SK-N-SH (cell line): ENCODE measurements at regions not wholly inside any gene's neighbourhood (a gene's known extent, or its start where the extent isn't known, plus 50 kb on each side); places are given as distances from the start of the nearest gene placed in this dataset.

Experiments
- CTCF ChIA-PET: fragments of 300-600, 350-600 bp; formaldehyde crosslinking; extraction: SDS; loops from one replicate; lab custom pipeline; 2021; lab: Yijun Ruan, JAX
- POLR2A ChIA-PET: fragments of 350-600 bp; sonication (Branson Sonifier 250); formaldehyde crosslinking; extraction: SDS; loops from one replicate; lab custom pipeline; 2020; ENCODE audit warnings: antibody characterized with exemption, inconsistent platforms; lab: Yijun Ruan, JAX
- DNase-seq: peaks from one replicate; pipeline ENCODE4 v3.0.0; 2012
- H2AFZ ChIP-seq: fragments of 200-600 bp; sonication (generic); 2 replicates; pipeline ENCODE4 v1.8.1; 2016; ENCODE audit warnings: antibody characterized with exemption, mild to moderate bottlenecking, low read depth
- H3F3A ChIP-seq: fragments of 200-600 bp; sonication (generic); replicated peaks from 2 replicates; pipeline ENCODE3; 2016; ENCODE audit warnings: antibody characterized with exemption, mild to moderate bottlenecking; ENCODE audit not compliant: insufficient read depth
- H3K27ac ChIP-seq, 2 experiments: fragments of 200-500 bp in 1 of 2; fragments of 200-600 bp in 1 of 2; sonication (Bioruptor generic) in 1 of 2; sonication (generic), shearing (Covaris generic) in 1 of 2; 2 replicates each; pipeline versions ENCODE4 v1.5.1 to v1.6.1; 2014 to 2016; ENCODE audit warnings: low read depth in 2 of 2, inconsistent platforms in 1 of 2, low read length in 1 of 2, mild to moderate bottlenecking in 1 of 2, mixed read lengths in 1 of 2
- H3K27me3 ChIP-seq: fragments of 200-600 bp; sonication (generic), shearing (Covaris generic); 2 replicates; pipeline ENCODE4 v1.6.1; 2016; ENCODE audit warnings: mixed run types; ENCODE audit not compliant: insufficient read depth
- H3K36me3 ChIP-seq, 2 experiments: fragments of 200-500 bp in 1 of 2; fragments of 200-600 bp in 1 of 2; sonication (Bioruptor generic) in 1 of 2; sonication (generic) in 1 of 2; replicated peaks in 1 of 2; 2 replicates each; pipeline versions ENCODE3 to v1.5.1; 2014 to 2016; ENCODE audit warnings: low read length in 1 of 2, mild to moderate bottlenecking in 1 of 2; ENCODE audit not compliant: insufficient read depth in 2 of 2, control insufficient read depth in 1 of 2
- H3K4me1 ChIP-seq, 2 experiments: fragments of 200-500 bp in 1 of 2; fragments of 200-600 bp in 1 of 2; sonication (Bioruptor generic) in 1 of 2; sonication (generic), shearing (Covaris generic) in 1 of 2; 2 replicates each; pipeline versions ENCODE4 v1.5.1 to v1.6.1; 2014 to 2016; ENCODE audit warnings: low read depth in 1 of 2, low read length in 1 of 2, mixed run types in 1 of 2; ENCODE audit not compliant: insufficient read depth in 2 of 2, control insufficient read depth in 1 of 2
- H3K4me2 ChIP-seq: fragments of 200-600 bp; sonication (generic), shearing (Covaris generic); 2 replicates; pipeline ENCODE4 v1.6.1; 2017; ENCODE audit warnings: mixed run types
- H3K4me3 ChIP-seq, 2 experiments: fragments of 200-500 bp in 1 of 2; fragments of 200-600 bp in 1 of 2; sonication (Bioruptor generic) in 1 of 2; sonication (generic), shearing (Covaris generic) in 1 of 2; 2 replicates each; pipeline versions ENCODE4 v1.5.1 to v1.8.1; 2014 to 2016; ENCODE audit warnings: low read depth in 2 of 2, inconsistent platforms in 1 of 2, low read length in 1 of 2, mild to moderate bottlenecking in 1 of 2, mixed read lengths in 1 of 2, moderate library complexity in 1 of 2
- H3K79me2 ChIP-seq: fragments of 200-600 bp; sonication (generic); 2 replicates; pipeline ENCODE4 v1.8.1; 2017; ENCODE audit warnings: mild to moderate bottlenecking; ENCODE audit not compliant: insufficient read depth
- H3K9ac ChIP-seq: fragments of 200-600 bp; sonication (generic); 2 replicates; pipeline ENCODE4 v1.6.1; 2017; ENCODE audit warnings: mixed run types
- H3K9me2 ChIP-seq: fragments of 200-600 bp; sonication (generic); 2 replicates; pipeline ENCODE4 v1.6.1; 2017; ENCODE audit warnings: mixed run types
- H3K9me3 ChIP-seq: fragments of 200-600 bp; sonication (generic); 2 replicates; pipeline ENCODE4 v1.6.1; 2017; ENCODE audit warnings: mixed run types, mild to moderate bottlenecking, moderate library complexity
- H4K20me1 ChIP-seq: fragments of 200-600 bp; sonication (generic); 2 replicates; pipeline ENCODE4 v1.6.1; 2017; ENCODE audit warnings: mild to moderate bottlenecking, mixed run types; ENCODE audit not compliant: insufficient read depth
- CHD2 ChIP-seq: fragments of 150-350 bp; IDR thresholded peaks from 2 replicates; pipeline ENCODE4 v1.6.1; 2018; ENCODE audit warnings: low read length; ENCODE audit not compliant: partially characterized antibody
- ELF1 ChIP-seq: IDR thresholded peaks from 2 replicates; pipeline ENCODE4 v1.4.0; 2012
- GABPA ChIP-seq: IDR thresholded peaks from 2 replicates; pipeline ENCODE4 v1.4.0; 2012; ENCODE audit warnings: low read depth, mild to moderate bottlenecking
- MEF2A ChIP-seq: IDR thresholded peaks from 2 replicates; pipeline ENCODE4 v1.4.0; 2012; ENCODE audit warnings: low read depth, borderline replicate concordance
- MXI1 ChIP-seq: IDR thresholded peaks from 2 replicates; pipeline ENCODE4 v1.6.1; 2012; ENCODE audit warnings: mild to moderate bottlenecking, low read depth, low read length, improper control_type of control experiment
- RAD21 ChIP-seq: IDR thresholded peaks from 2 replicates; pipeline ENCODE4 v1.6.1; 2012; ENCODE audit warnings: mild to moderate bottlenecking, low read length
- RCOR1 ChIP-seq: fragments of 150-350 bp; IDR thresholded peaks from 2 replicates; pipeline ENCODE4 v1.6.1; 2017; ENCODE audit warnings: antibody characterized with exemption, low read length
- SMC3 ChIP-seq: IDR thresholded peaks from 2 replicates; pipeline ENCODE4 v1.6.1; 2012; ENCODE audit warnings: low read depth, low read length, improper control_type of control experiment
- WGBS: methylation state at CpG from one replicate; pipeline ENCODE4 v1.1.6; 2017; ENCODE audit warnings: low lambda C conversion rate; 5-methylcytosine and 5-hydroxymethylcytosine counted together
- TF ChIP-seq, protein P1 (sequence below): fragments of 150-350 bp; IDR thresholded peaks from 2 replicates; pipeline ENCODE4 v1.6.1; 2017; ENCODE audit warnings: antibody characterized with exemption, low read length, low read depth, borderline replicate concordance
- TF ChIP-seq, protein P2 (sequence below): IDR thresholded peaks from 2 replicates; pipeline ENCODE4 v1.4.0; 2012; ENCODE audit warnings: low read depth
- TF ChIP-seq, protein P3 (sequence below): IDR thresholded peaks from 2 replicates; pipeline ENCODE4 v1.4.0; 2012; ENCODE audit warnings: low read depth, borderline replicate concordance
- TF ChIP-seq, protein P4 (sequence below): IDR thresholded peaks from 2 replicates; pipeline ENCODE4 v1.6.1; 2012; ENCODE audit warnings: mild to moderate bottlenecking, low read depth, low read length, moderate library complexity

DNA sequence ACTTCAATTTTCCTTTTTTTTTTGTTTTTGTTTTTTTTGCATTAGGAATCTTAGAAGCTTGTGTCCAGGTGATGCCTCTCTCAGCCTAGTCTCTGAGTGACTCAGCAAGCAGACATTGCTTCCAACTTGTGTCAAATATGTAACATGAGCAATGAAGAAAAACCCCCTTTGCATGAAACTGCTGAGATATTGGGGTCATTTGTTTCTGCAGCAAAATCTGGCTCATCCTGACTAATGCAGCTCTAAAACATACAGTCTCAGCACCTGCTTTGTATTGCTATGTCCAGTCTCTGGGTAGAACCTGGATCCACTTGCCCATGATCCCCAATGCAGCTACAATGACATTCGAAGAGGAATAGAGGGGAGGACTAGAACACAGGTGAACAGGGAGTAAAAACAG is 55.7 kb upstream of the LRFN2 start (continued):
- TF ChIP-seq MEF2A (no peak), GABPA (no peak), ELF1 (no peak), SMC3 (no peak)
- TF ChIP-seq, protein P1, sequence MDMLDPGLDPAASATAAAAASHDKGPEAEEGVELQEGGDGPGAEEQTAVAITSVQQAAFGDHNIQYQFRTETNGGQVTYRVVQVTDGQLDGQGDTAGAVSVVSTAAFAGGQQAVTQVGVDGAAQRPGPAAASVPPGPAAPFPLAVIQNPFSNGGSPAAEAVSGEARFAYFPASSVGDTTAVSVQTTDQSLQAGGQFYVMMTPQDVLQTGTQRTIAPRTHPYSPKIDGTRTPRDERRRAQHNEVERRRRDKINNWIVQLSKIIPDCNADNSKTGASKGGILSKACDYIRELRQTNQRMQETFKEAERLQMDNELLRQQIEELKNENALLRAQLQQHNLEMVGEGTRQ, result no peak
- TF ChIP-seq, protein P2, sequence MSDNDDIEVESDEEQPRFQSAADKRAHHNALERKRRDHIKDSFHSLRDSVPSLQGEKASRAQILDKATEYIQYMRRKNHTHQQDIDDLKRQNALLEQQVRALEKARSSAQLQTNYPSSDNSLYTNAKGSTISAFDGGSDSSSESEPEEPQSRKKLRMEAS, result no peak
- TF ChIP-seq, all 33 proteins: peak for 0

DNA sequence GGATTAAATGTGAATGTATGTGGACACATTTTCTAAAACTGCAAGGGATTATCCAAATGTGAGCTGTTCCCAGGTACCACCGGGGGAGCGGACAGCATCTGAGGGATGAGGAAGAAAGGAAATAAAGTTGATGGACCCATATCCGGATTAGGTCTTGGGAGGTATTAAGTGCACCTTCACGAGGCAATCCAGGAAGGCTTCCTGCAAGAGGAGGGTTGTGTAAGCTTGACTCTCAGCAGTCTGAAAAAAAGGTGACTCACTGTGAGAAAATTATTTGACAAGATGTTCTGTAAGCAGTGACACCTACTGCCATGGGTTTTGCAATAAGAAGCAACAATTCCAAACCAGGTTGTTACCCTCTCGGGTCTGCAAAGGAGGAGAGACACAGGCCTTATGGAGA is 55.0 kb upstream of the LRFN2 start:
- Histone ChIP-seq H3K9me3 (no peaks in the 10 kb centered on the region), H3K9me2 (no peaks in the 10 kb centered on the region), H3K9ac (no peak overlapping the region), H3K4me3 (no peak overlapping the region), H3K36me3 (no peaks in the 10 kb centered on the region), H3F3A (no peaks in the 10 kb centered on the region), H2AFZ (no peak overlapping the region), H3K4me2 (no peak overlapping the region), H3K4me1 (peaks cover 0 to 5% of the 10 kb centered on the region in 2 experiments; a peak in 1 of 4 replicates), H3K27ac (no peak overlapping the region), H3K27me3 (no peaks in the 10 kb centered on the region), H4K20me1 (no peaks in the 10 kb centered on the region), H3K79me2 (no peaks in the 10 kb centered on the region)
- DNase-seq, result no peak
- TF ChIP-seq, protein P3, sequence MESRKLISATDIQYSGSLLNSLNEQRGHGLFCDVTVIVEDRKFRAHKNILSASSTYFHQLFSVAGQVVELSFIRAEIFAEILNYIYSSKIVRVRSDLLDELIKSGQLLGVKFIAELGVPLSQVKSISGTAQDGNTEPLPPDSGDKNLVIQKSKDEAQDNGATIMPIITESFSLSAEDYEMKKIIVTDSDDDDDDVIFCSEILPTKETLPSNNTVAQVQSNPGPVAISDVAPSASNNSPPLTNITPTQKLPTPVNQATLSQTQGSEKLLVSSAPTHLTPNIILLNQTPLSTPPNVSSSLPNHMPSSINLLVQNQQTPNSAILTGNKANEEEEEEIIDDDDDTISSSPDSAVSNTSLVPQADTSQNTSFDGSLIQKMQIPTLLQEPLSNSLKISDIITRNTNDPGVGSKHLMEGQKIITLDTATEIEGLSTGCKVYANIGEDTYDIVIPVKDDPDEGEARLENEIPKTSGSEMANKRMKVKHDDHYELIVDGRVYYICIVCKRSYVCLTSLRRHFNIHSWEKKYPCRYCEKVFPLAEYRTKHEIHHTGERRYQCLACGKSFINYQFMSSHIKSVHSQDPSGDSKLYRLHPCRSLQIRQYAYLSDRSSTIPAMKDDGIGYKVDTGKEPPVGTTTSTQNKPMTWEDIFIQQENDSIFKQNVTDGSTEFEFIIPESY, result no peak
- TF ChIP-seq CHD2, result no peak
- no peak for TF ChIP-seq RAD21
- TF ChIP-seq, protein P2, result no peak
- TF ChIP-seq, protein P1, result no peak
- TF ChIP-seq GABPA, result no peak
- no peak for TF ChIP-seq RCOR1
- TF ChIP-seq, protein P4, sequence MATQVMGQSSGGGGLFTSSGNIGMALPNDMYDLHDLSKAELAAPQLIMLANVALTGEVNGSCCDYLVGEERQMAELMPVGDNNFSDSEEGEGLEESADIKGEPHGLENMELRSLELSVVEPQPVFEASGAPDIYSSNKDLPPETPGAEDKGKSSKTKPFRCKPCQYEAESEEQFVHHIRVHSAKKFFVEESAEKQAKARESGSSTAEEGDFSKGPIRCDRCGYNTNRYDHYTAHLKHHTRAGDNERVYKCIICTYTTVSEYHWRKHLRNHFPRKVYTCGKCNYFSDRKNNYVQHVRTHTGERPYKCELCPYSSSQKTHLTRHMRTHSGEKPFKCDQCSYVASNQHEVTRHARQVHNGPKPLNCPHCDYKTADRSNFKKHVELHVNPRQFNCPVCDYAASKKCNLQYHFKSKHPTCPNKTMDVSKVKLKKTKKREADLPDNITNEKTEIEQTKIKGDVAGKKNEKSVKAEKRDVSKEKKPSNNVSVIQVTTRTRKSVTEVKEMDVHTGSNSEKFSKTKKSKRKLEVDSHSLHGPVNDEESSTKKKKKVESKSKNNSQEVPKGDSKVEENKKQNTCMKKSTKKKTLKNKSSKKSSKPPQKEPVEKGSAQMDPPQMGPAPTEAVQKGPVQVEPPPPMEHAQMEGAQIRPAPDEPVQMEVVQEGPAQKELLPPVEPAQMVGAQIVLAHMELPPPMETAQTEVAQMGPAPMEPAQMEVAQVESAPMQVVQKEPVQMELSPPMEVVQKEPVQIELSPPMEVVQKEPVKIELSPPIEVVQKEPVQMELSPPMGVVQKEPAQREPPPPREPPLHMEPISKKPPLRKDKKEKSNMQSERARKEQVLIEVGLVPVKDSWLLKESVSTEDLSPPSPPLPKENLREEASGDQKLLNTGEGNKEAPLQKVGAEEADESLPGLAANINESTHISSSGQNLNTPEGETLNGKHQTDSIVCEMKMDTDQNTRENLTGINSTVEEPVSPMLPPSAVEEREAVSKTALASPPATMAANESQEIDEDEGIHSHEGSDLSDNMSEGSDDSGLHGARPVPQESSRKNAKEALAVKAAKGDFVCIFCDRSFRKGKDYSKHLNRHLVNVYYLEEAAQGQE, result no peak
- TF ChIP-seq MXI1, result no peak
- ChIA-PET CTCF (interaction anchor here (0.9 kb wide), 1 partner anchor 12 kb away, joined by 4 read pairs; no protein-coding TSS in a partner anchor), POLR2A (no interaction called here)
- WGBS, result 67% methylated on average over 5 of the region's 5 CpGs
